ENCODE measurements at regions not wholly inside any gene's neighbourhood (a gene's known extent, or its start where the extent isn't known, plus 50 kb on each side); places are given as distances from the start of the nearest gene placed in this dataset.
A peak's percentile ranks its signal among the peaks of the same experiment; 100 is the strongest.

GRCh38 chr5:60546207-60546606 is 153.8 kb downstream of the DEPDC1B start:
- Histone ChIP-seq H3K4me3 (no peak overlapping the region), H3K27ac (no peak overlapping the region), H3K27me3 (no peaks in the 10 kb centered on the region), H3K9me3 (ENCODE audit: low read depth) (no peaks in the 10 kb centered on the region), H3K36me3 (no peaks in the 10 kb centered on the region), H3K4me1 (ENCODE audit: low read depth) (no peaks in the 10 kb centered on the region)
- TF ChIP-seq CTCF (IDR thresholded peaks at IDR 0.05; ENCODE audit: low read depth, low read length) = no peak
- no peak for DNase-seq (ENCODE audit: low read depth in 1 of 2, low spot score in 1 of 2)

GRCh38 chr5:60545551-60545950 is 154.4 kb downstream of the DEPDC1B start:
- no peak for TF ChIP-seq CTCF (IDR thresholded peaks at IDR 0.05; ENCODE audit: low read depth, low read length)
- no peak overlapping the region for H3K27ac ChIP-seq
- H3K9me3 ChIP-seq (ENCODE audit: low read depth) = no peaks in the 10 kb centered on the region

GRCh38 chr5:60544142-60544541 is 155.8 kb downstream of the DEPDC1B start:
- TF ChIP-seq CTCF (IDR thresholded peaks at IDR 0.05; ENCODE audit: low read depth, low read length) = no peak
- H3K36me3 ChIP-seq = no peaks in the 10 kb centered on the region
- H3K4me3 ChIP-seq = no peak overlapping the region
- H3K27me3 ChIP-seq = no peaks in the 10 kb centered on the region
- H3K27ac ChIP-seq = no peak overlapping the region
- H3K4me1 ChIP-seq (ENCODE audit: low read depth) = no peaks in the 10 kb centered on the region
- no peaks in the 10 kb centered on the region for H3K9me3 ChIP-seq (ENCODE audit: low read depth)
- no peak for DNase-seq (ENCODE audit: low read depth in 1 of 2, low spot score in 1 of 2)

More at GRCh38 chr5:60545551-60545950, 154.4 kb downstream of the DEPDC1B start:
- H3K4me1 ChIP-seq (ENCODE audit: low read depth) = no peaks in the 10 kb centered on the region
- no peaks in the 10 kb centered on the region for H3K27me3 ChIP-seq
- no peak overlapping the region for H3K4me3 ChIP-seq
- no peak for DNase-seq (ENCODE audit: low read depth in 1 of 2, low spot score in 1 of 2)
- H3K36me3 ChIP-seq = no peaks in the 10 kb centered on the region

GRCh38 chr5:60541980-60542379 is 158.0 kb downstream of the DEPDC1B start:
- no peaks in the 10 kb centered on the region for H3K27me3 ChIP-seq
- H3K36me3 ChIP-seq = no peaks in the 10 kb centered on the region
- no peak for TF ChIP-seq CTCF (IDR thresholded peaks at IDR 0.05; ENCODE audit: low read depth, low read length)
- no peaks in the 10 kb centered on the region for H3K4me1 ChIP-seq (ENCODE audit: low read depth)
- H3K4me3 ChIP-seq = no peak overlapping the region
- peak in 1 of 2 donors; percentile 92 for DNase-seq (ENCODE audit: low read depth in 1 of 2, low spot score in 1 of 2)
- no peaks in the 10 kb centered on the region for H3K9me3 ChIP-seq (ENCODE audit: low read depth)
- no peak overlapping the region for H3K27ac ChIP-seq

- no peak overlapping the region for H3K27ac ChIP-seq
- TF ChIP-seq CTCF (IDR thresholded peaks at IDR 0.05; ENCODE audit: low read depth, low read length) = no peak
- peak in 1 of 2 donors; percentile 88 for DNase-seq (ENCODE audit: low read depth in 1 of 2, low spot score in 1 of 2)
- H3K4me3 ChIP-seq = no peak overlapping the region
- no peaks in the 10 kb centered on the region for H3K36me3 ChIP-seq
- no peaks in the 10 kb centered on the region for H3K27me3 ChIP-seq
- no peaks in the 10 kb centered on the region for H3K9me3 ChIP-seq (ENCODE audit: low read depth)
- no peaks in the 10 kb centered on the region for H3K4me1 ChIP-seq (ENCODE audit: low read depth)
Measured at GRCh38 chr5:60540856-60541805, 158.8 kb downstream of the DEPDC1B start.

Measured in cardiac muscle cell (in vitro differentiated cells and primary cell).